ENCODE measurements at regions not wholly inside any gene's neighbourhood (a gene's known extent, or its start where the extent isn't known, plus 50 kb on each side); places are given as distances from the start of the nearest gene placed in this dataset.

DNA sequence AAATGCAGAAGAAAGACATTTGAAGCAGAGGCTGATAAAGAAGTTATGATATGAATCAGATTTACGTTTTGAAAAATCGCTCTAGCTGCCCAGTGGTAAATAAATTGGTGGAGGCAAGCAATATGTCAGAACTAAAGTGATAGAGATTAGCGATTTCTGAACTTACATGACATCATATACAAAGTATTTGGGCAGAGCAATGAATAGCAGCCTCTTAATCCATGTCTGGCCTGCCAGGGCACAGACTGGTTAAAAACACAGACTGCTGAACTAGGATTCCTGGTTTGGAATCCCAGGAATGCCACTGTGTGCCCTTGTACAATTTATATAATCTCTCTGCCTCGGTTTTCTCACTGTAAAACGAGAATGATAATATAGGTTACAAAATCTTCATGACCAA, 243.1 kb upstream of the SETMAR start:
- no peaks in the 10 kb centered on the region for H3K36me3 ChIP-seq (replicated peaks in 1 of 2; ENCODE audit: control extremely low read depth in 1 of 2, control insufficient read depth in 1 of 2, extremely low read depth in 1 of 2, insufficient read depth in 2 of 2, low read length in 1 of 2)
- no peak overlapping the region for H3K4me3 ChIP-seq (ENCODE audit: control extremely low read depth in 1 of 5, extremely low read depth in 1 of 5, insufficient read depth in 1 of 5, low read depth in 2 of 5, low read length in 4 of 5)
- no peak for TF ChIP-seq EZH2 (IDR thresholded peaks at IDR 0.05; ENCODE audit: borderline replicate concordance, insufficient read depth, low read depth, low read length, poor library complexity, severe bottlenecking)
- TF ChIP-seq, protein P1, sequence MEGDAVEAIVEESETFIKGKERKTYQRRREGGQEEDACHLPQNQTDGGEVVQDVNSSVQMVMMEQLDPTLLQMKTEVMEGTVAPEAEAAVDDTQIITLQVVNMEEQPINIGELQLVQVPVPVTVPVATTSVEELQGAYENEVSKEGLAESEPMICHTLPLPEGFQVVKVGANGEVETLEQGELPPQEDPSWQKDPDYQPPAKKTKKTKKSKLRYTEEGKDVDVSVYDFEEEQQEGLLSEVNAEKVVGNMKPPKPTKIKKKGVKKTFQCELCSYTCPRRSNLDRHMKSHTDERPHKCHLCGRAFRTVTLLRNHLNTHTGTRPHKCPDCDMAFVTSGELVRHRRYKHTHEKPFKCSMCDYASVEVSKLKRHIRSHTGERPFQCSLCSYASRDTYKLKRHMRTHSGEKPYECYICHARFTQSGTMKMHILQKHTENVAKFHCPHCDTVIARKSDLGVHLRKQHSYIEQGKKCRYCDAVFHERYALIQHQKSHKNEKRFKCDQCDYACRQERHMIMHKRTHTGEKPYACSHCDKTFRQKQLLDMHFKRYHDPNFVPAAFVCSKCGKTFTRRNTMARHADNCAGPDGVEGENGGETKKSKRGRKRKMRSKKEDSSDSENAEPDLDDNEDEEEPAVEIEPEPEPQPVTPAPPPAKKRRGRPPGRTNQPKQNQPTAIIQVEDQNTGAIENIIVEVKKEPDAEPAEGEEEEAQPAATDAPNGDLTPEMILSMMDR (IDR thresholded peaks at IDR 0.05): no peak
- no peaks in the 10 kb centered on the region for H3K9me3 Mint-ChIP-seq (ENCODE audit: insufficient read depth)
- H3K27ac Mint-ChIP-seq: no peak overlapping the region
- H3K27ac ChIP-seq (ENCODE audit: low read length in 2 of 2): no peak overlapping the region
- H4K20me1 ChIP-seq (ENCODE audit: control insufficient read depth, insufficient read depth, low read length, poor library complexity, severe bottlenecking): no peaks in the 10 kb centered on the region
- intact Hi-C loops (cut with micrococcal nuclease): no loop called here
- no peak overlapping the region for H2AFZ ChIP-seq (ENCODE audit: insufficient read depth, low read depth, low read length, poor library complexity, severe bottlenecking)
- 60% methylated on average over 2 of the region's 5 CpGs for WGBS (ENCODE audit: insufficient coverage)
- H3K4me3 Mint-ChIP-seq: no peak overlapping the region
- H3K4me1 ChIP-seq (ENCODE audit: control insufficient read depth in 2 of 2, insufficient read depth in 2 of 2, low read length in 2 of 2): peaks cover 45 to 50% of the 10 kb centered on the region in 2 donors
- ChIA-PET POLR2A (no interaction called here), CTCF (no interaction called here)
- DNase-seq (no peak), ATAC-seq (ENCODE audit: low read depth) (no peak)
- H3K9me3 ChIP-seq (ENCODE audit: control extremely low read depth in 1 of 3, control insufficient read depth in 2 of 3, insufficient read depth in 1 of 3, low read length in 2 of 3): peaks cover 0 to 2% (median 1%) of the 10 kb centered on the region in 3 donors
- H3K4me2 ChIP-seq (replicated peaks; ENCODE audit: low read depth, low read length, poor library complexity, severe bottlenecking): no peak overlapping the region
- H3K9ac ChIP-seq (ENCODE audit: low read length): no peak overlapping the region
- no peaks in the 10 kb centered on the region for H3K27me3 Mint-ChIP-seq
- no peaks in the 10 kb centered on the region for H3K27me3 ChIP-seq (replicated peaks in 1 of 4; ENCODE audit: control extremely low read depth in 1 of 4, control insufficient read depth in 3 of 4, insufficient read depth in 4 of 4, low read length in 3 of 4)
- peaks cover 53% of the 10 kb centered on the region for H3K4me1 Mint-ChIP-seq
- no peaks in the 10 kb centered on the region for H3K79me2 ChIP-seq (ENCODE audit: control insufficient read depth, insufficient read depth, low read length)

DNA sequence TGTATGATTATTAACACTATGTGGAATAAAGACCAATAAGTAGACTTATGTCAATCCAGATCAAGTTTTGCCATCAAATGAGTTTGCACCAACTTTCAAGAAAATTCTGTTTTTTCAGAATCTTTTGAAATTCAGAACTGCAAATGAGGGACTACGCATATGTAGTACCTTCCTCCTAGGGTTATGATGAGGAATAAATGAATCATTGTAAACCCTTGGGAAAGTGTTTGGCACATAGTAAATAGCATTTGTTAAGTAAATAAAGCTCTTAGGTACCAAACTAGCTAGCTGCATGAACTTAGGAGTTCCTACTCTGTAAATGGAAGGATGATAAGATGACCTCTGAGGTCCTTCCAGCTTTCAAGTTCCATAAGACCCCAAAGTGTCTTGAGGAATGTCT, 242.6 kb upstream of the SETMAR start:
- Histone ChIP-seq H3K4me2 (replicated peaks; ENCODE audit: low read depth, low read length, poor library complexity, severe bottlenecking) (no peak overlapping the region), H3K36me3 (replicated peaks in 1 of 2; ENCODE audit: control extremely low read depth in 1 of 2, control insufficient read depth in 1 of 2, extremely low read depth in 1 of 2, insufficient read depth in 2 of 2, low read length in 1 of 2) (no peaks in the 10 kb centered on the region), H4K20me1 (ENCODE audit: control insufficient read depth, insufficient read depth, low read length, poor library complexity, severe bottlenecking) (no peaks in the 10 kb centered on the region), H3K4me1 (ENCODE audit: control insufficient read depth in 2 of 2, insufficient read depth in 2 of 2, low read length in 2 of 2) (peaks cover 48 to 54% of the 10 kb centered on the region in 2 donors), H3K9me3 (ENCODE audit: control extremely low read depth in 1 of 3, control insufficient read depth in 2 of 3, insufficient read depth in 1 of 3, low read length in 2 of 3) (peaks cover 0 to 2% (median 1%) of the 10 kb centered on the region in 3 donors), H3K27ac (ENCODE audit: low read length in 2 of 2) (no peak overlapping the region), H3K4me3 (ENCODE audit: control extremely low read depth in 1 of 5, extremely low read depth in 1 of 5, insufficient read depth in 1 of 5, low read depth in 2 of 5, low read length in 4 of 5) (no peak overlapping the region), H3K9ac (ENCODE audit: low read length) (no peak overlapping the region), H3K27me3 (replicated peaks in 1 of 4; ENCODE audit: control extremely low read depth in 1 of 4, control insufficient read depth in 3 of 4, insufficient read depth in 4 of 4, low read length in 3 of 4) (no peaks in the 10 kb centered on the region), H3K79me2 (ENCODE audit: control insufficient read depth, insufficient read depth, low read length) (no peaks in the 10 kb centered on the region), H2AFZ (ENCODE audit: insufficient read depth, low read depth, low read length, poor library complexity, severe bottlenecking) (no peak overlapping the region)
- TF ChIP-seq, protein P1 (IDR thresholded peaks at IDR 0.05): no peak
- TF ChIP-seq EZH2 (IDR thresholded peaks at IDR 0.05; ENCODE audit: borderline replicate concordance, insufficient read depth, low read depth, low read length, poor library complexity, severe bottlenecking): no peak
- WGBS (ENCODE audit: insufficient coverage): no CpG with 5 or more reads among the region's 1 CpG
- H3K4me1 Mint-ChIP-seq: peaks cover 58% of the 10 kb centered on the region
- H3K9me3 Mint-ChIP-seq (ENCODE audit: insufficient read depth): no peaks in the 10 kb centered on the region
- H3K4me3 Mint-ChIP-seq: no peak overlapping the region
- CTCF ChIA-PET: no interaction called here
- ATAC-seq (ENCODE audit: low read depth): no peak
- POLR2A ChIA-PET: no interaction called here
- intact Hi-C loops (cut with micrococcal nuclease): no loop called here
- H3K27ac Mint-ChIP-seq: no peak overlapping the region
- H3K27me3 Mint-ChIP-seq: no peaks in the 10 kb centered on the region
- DNase-seq: no peak

Data from B cell (primary cell).